ENCODE measurements at regions not wholly inside any gene's neighbourhood (a gene's known extent, or its start where the extent isn't known, plus 50 kb on each side); places are given as distances from the start of the nearest gene placed in this dataset.

GRCh38 chr15:26352406-26352805 is 420.5 kb downstream of the GABRB3 start:
- Histone ChIP-seq H3K27me3 (no peaks in the 10 kb centered on the region), H3K9me3 (replicated peaks) (no peaks in the 10 kb centered on the region), H3K4me1 (no peaks in the 10 kb centered on the region), H3K27ac (no peak overlapping the region), H3K4me3 (no peak overlapping the region), H3K36me3 (no peaks in the 10 kb centered on the region)
- DNase-seq = no peak

- Histone ChIP-seq H3K9me3 (replicated peaks) (no peaks in the 10 kb centered on the region), H3K4me3 (no peak overlapping the region), H3K4me1 (no peaks in the 10 kb centered on the region), H3K36me3 (no peaks in the 10 kb centered on the region), H3K27ac (no peak overlapping the region), H3K27me3 (no peaks in the 10 kb centered on the region)
- no peak for DNase-seq
Observed at GRCh38 chr15:26325495-26325894, 447.4 kb downstream of the GABRB3 start.

- no peak for DNase-seq
- no peak overlapping the region for H3K27ac ChIP-seq
- no peak overlapping the region for H3K4me3 ChIP-seq
- no peaks in the 10 kb centered on the region for H3K4me1 ChIP-seq
- no peaks in the 10 kb centered on the region for H3K9me3 ChIP-seq (replicated peaks)
- H3K27me3 ChIP-seq = no peaks in the 10 kb centered on the region
- H3K36me3 ChIP-seq = no peaks in the 10 kb centered on the region
Observed at GRCh38 chr15:26323566-26323965, 449.3 kb downstream of the GABRB3 start.

- Histone ChIP-seq H3K27me3 (no peaks in the 10 kb centered on the region), H3K9me3 (replicated peaks) (no peaks in the 10 kb centered on the region), H3K36me3 (no peaks in the 10 kb centered on the region), H3K4me1 (no peaks in the 10 kb centered on the region), H3K4me3 (no peak overlapping the region), H3K27ac (no peak overlapping the region)
- no peak for DNase-seq
Observed at GRCh38 chr15:26318689-26319088, 454.2 kb downstream of the GABRB3 start.

GRCh38 chr15:26314577-26314976 is 451.4 kb upstream of the ATP10A start:
- Histone ChIP-seq H3K9me3 (replicated peaks) (no peaks in the 10 kb centered on the region), H3K4me1 (no peaks in the 10 kb centered on the region), H3K27ac (no peak overlapping the region), H3K4me3 (no peak overlapping the region), H3K27me3 (no peaks in the 10 kb centered on the region), H3K36me3 (no peaks in the 10 kb centered on the region)
- DNase-seq = no peak

- Histone ChIP-seq H3K4me3 (no peak overlapping the region), H3K4me1 (no peaks in the 10 kb centered on the region), H3K36me3 (no peaks in the 10 kb centered on the region), H3K27me3 (no peaks in the 10 kb centered on the region), H3K9me3 (replicated peaks) (no peaks in the 10 kb centered on the region), H3K27ac (no peak overlapping the region)
- no peak for DNase-seq
Observed at GRCh38 chr15:26311710-26312236, 448.6 kb upstream of the ATP10A start.

GRCh38 chr15:26298659-26299170 is 435.6 kb upstream of the ATP10A start:
- DNase-seq = no peak
- no peak overlapping the region for H3K27ac ChIP-seq
- no peaks in the 10 kb centered on the region for H3K36me3 ChIP-seq
- H3K4me3 ChIP-seq = no peak overlapping the region
- H3K9me3 ChIP-seq (replicated peaks) = no peaks in the 10 kb centered on the region
- no peaks in the 10 kb centered on the region for H3K4me1 ChIP-seq
- no peaks in the 10 kb centered on the region for H3K27me3 ChIP-seq

- H3K9me3 ChIP-seq (replicated peaks) = no peaks in the 10 kb centered on the region
- H3K27ac ChIP-seq = no peak overlapping the region
- H3K4me1 ChIP-seq = no peaks in the 10 kb centered on the region
- no peaks in the 10 kb centered on the region for H3K36me3 ChIP-seq
- H3K4me3 ChIP-seq = no peak overlapping the region
- no peak for DNase-seq
- no peaks in the 10 kb centered on the region for H3K27me3 ChIP-seq
Observed at GRCh38 chr15:26298010-26298658, 435.0 kb upstream of the ATP10A start.

- no peaks in the 10 kb centered on the region for H3K9me3 ChIP-seq (replicated peaks)
- no peak overlapping the region for H3K4me3 ChIP-seq
- no peak for DNase-seq
- H3K27ac ChIP-seq = no peak overlapping the region
- no peaks in the 10 kb centered on the region for H3K4me1 ChIP-seq
- no peaks in the 10 kb centered on the region for H3K36me3 ChIP-seq
- no peaks in the 10 kb centered on the region for H3K27me3 ChIP-seq
Observed at GRCh38 chr15:26295336-26296085, 432.4 kb upstream of the ATP10A start.

GRCh38 chr15:26294059-26294689 is 431.0 kb upstream of the ATP10A start:
- no peak for DNase-seq
- Histone ChIP-seq H3K4me1 (no peaks in the 10 kb centered on the region), H3K36me3 (no peaks in the 10 kb centered on the region), H3K27me3 (no peaks in the 10 kb centered on the region), H3K27ac (no peak overlapping the region), H3K9me3 (replicated peaks) (no peaks in the 10 kb centered on the region), H3K4me3 (no peak overlapping the region)

- Histone ChIP-seq H3K4me3 (no peak overlapping the region), H3K4me1 (no peaks in the 10 kb centered on the region), H3K27me3 (no peaks in the 10 kb centered on the region), H3K9me3 (replicated peaks) (0 out of 2 replicates have a peak, but pooled peaks cover 3% of the 10 kb centered on the region), H3K36me3 (no peaks in the 10 kb centered on the region), H3K27ac (no peak overlapping the region)
- DNase-seq = no peak
Observed at GRCh38 chr15:26287381-26287780, 424.3 kb upstream of the ATP10A start.

- H3K27ac ChIP-seq = no peak overlapping the region
- no peaks in the 10 kb centered on the region for H3K36me3 ChIP-seq
- H3K27me3 ChIP-seq = no peaks in the 10 kb centered on the region
- DNase-seq = no peak
- no peaks in the 10 kb centered on the region for H3K9me3 ChIP-seq (replicated peaks)
- no peaks in the 10 kb centered on the region for H3K4me1 ChIP-seq
- no peak overlapping the region for H3K4me3 ChIP-seq
Observed at GRCh38 chr15:26280281-26280680, 417.2 kb upstream of the ATP10A start.

- no peaks in the 10 kb centered on the region for H3K4me1 ChIP-seq
- DNase-seq = no peak
- H3K36me3 ChIP-seq = no peaks in the 10 kb centered on the region
- H3K9me3 ChIP-seq (replicated peaks) = no peaks in the 10 kb centered on the region
- H3K27ac ChIP-seq = no peak overlapping the region
- no peak overlapping the region for H3K4me3 ChIP-seq
- H3K27me3 ChIP-seq = no peaks in the 10 kb centered on the region
Observed at GRCh38 chr15:26261966-26262365, 398.8 kb upstream of the ATP10A start.

- H3K9me3 ChIP-seq (replicated peaks) = no peaks in the 10 kb centered on the region
- H3K27me3 ChIP-seq = no peaks in the 10 kb centered on the region
- no peak overlapping the region for H3K4me3 ChIP-seq
- DNase-seq = no peak
- no peaks in the 10 kb centered on the region for H3K4me1 ChIP-seq
- no peaks in the 10 kb centered on the region for H3K36me3 ChIP-seq
- H3K27ac ChIP-seq = no peak overlapping the region
Observed at GRCh38 chr15:26261413-26261812, 398.3 kb upstream of the ATP10A start.

- Histone ChIP-seq H3K36me3 (no peaks in the 10 kb centered on the region), H3K4me1 (no peaks in the 10 kb centered on the region), H3K27me3 (no peaks in the 10 kb centered on the region), H3K9me3 (replicated peaks) (no peaks in the 10 kb centered on the region), H3K4me3 (no peak overlapping the region), H3K27ac (no peak overlapping the region)
- peak; percentile 12 to 60 for DNase-seq
Observed at GRCh38 chr15:26260517-26261133, 397.5 kb upstream of the ATP10A start.
